Motor neuron (in vitro differentiated cells): ENCODE measurements at regions not wholly inside any gene's neighbourhood (a gene's known extent, or its start where the extent isn't known, plus 50 kb on each side); places are given as distances from the start of the nearest gene placed in this dataset.

Experiments used
- ATAC-seq, 8 experiments: fragments of 200-7000 bp; cut with Tn5 transposase; replicated peaks in 6 of 8; 2 replicates each; pipeline ENCODE4 v1.8.0; 2021; ENCODE audit warnings: mild to moderate bottlenecking in 8 of 8, moderate library complexity in 8 of 8
- H3K27ac ChIP-seq, 2 donors: fragments of 250-450 bp; sonication (Bioruptor Pico); 2 replicates each; pipeline ENCODE4 v1.9.0; 2021; ENCODE audit warnings: antibody characterized with exemption in 2 of 2, mild to moderate bottlenecking in 2 of 2, moderate library complexity in 1 of 2
- H3K4me1 ChIP-seq, 2 donors: fragments of 250-450 bp; sonication (Bioruptor Pico); replicated peaks in 1 of 2; 2 replicates each; pipeline ENCODE4 v1.6.1; 2021; ENCODE audit warnings: antibody characterized with exemption in 2 of 2, mild to moderate bottlenecking in 2 of 2, moderate library complexity in 1 of 2
- H3K4me3 ChIP-seq, 5 donors: fragments of 250-450 bp; sonication (Bioruptor Pico); 2 replicates each; pipeline ENCODE4 v1.9.0; 2021; ENCODE audit warnings: antibody characterized with exemption in 5 of 5, mild to moderate bottlenecking in 5 of 5, moderate library complexity in 4 of 5
- WGBS, 10 experiments: fragments of 450-650 bp; shearing (Covaris generic); methylation state at CpG; one replicate each; pipeline ENCODE4 v1.0.0; 2022; 5-methylcytosine and 5-hydroxymethylcytosine counted together
- in situ Hi-C, 9 experiments: fragments of 400-800 bp; cut with MboI; loops; one replicate each; pipeline ENCODE4 v1.15.0; 2021; ENCODE audit warnings: low sequenced_read_pairs in 9 of 9, low pct_unique_long_range_greater_than_20kb in 2 of 9; ENCODE audit not compliant: unreplicated experiment in 9 of 9

DNA sequence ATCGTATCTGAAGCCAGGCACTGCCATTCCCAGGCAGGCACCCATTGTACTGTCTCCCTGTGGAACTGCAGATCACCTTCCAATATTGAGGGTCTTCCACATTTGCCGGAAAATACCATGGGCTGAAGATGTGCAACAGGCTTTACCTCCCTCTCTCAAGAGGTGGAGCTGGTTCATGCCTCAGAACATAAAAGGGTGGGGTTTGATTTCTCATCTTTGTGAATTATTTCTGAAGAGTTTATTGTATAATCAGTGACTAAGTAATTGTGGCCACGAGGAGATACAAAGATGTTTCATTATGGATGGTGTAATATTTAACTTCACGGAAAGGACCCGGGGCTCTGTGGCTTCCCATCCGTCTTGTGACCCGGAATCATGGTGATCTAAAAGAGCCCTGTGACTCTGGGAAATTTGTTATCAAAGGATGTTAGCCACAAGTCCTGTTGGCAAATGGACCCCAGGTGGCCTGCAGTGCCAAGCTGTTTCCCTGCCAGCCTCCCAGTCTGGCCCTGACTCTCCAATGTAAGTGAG lies 230.5 kb downstream of the LACC1 start:
- no peak overlapping the region for H3K27ac ChIP-seq
- ATAC-seq = no peak
- no peak overlapping the region for H3K4me3 ChIP-seq
- WGBS, 10 experiments = 41 to 77% (median 69%) methylated on average over 2 to 7 of the region's 7 CpGs; no CpG with 5 or more reads in 2 of the 10 experiments
- in situ Hi-C loops = no loop called here
- H3K4me1 ChIP-seq = no peaks in the 10 kb centered on the region

DNA sequence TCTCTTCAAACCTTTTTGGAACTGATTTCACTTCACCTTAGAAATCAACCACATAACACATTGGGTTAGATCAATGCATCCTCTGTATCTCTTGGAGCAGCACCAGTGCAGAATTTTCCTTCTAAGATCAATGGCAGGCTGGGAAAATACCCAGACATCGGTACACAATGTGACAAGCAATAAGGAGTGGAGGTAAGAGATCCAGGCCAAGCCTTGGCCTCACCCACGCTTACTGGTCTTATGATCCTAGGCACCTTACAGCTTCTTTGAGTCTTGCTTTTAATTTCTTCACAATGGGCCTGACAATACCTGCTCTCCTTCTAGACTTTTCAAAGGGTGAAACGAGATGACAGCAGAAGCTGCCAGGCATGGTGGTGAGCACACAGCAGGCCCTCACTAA lies 232.0 kb downstream of the LACC1 start:
- 0 to 100% (median 65%) methylated on average over 1 to 3 of the region's 3 CpGs; no CpG with 5 or more reads in 2 of the 10 experiments for WGBS, 10 experiments
- H3K4me1 ChIP-seq = no peaks in the 10 kb centered on the region
- no peak overlapping the region for H3K4me3 ChIP-seq
- in situ Hi-C loops = no loop called here
- ATAC-seq = no peak
- H3K27ac ChIP-seq = no peak overlapping the region

DNA sequence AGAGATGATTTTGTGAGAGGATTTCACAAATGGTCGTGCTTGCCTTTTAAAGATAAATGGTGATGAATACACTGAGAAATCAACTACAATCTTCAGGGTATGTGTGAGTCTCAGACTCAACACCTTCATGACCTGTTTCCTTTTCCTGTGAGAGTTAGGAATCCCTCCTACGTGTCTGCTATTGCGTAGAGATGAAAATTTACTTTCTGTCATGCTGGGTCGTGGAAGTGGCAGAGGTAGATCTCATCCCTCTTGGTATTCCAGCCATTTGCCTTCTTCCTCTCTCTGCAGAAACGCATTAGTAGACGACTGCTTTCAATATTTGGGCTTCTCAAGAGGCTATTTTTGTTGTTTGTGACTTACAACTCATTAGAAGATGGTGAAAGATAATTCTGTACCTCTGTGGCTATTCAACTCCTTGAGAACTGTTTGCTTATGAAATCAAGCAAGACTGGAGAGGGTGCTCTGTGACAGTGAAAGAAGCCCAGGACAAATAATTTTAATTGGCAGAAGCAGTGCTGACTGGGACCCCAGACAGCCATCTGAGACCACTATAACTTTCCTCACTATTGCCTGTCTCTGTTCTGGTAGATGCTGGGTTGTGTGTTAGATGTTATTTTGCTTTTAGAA lies 233.1 kb downstream of the LACC1 start:
- Histone ChIP-seq H3K4me1 (no peaks in the 10 kb centered on the region), H3K27ac (no peak overlapping the region), H3K4me3 (no peak overlapping the region)
- WGBS, 10 experiments = 0 to 93% (median 79%) methylated on average over 2 to 6 of the region's 6 CpGs; no CpG with 5 or more reads in 2 of the 10 experiments
- in situ Hi-C loops = no loop called here
- ATAC-seq = no peak

DNA sequence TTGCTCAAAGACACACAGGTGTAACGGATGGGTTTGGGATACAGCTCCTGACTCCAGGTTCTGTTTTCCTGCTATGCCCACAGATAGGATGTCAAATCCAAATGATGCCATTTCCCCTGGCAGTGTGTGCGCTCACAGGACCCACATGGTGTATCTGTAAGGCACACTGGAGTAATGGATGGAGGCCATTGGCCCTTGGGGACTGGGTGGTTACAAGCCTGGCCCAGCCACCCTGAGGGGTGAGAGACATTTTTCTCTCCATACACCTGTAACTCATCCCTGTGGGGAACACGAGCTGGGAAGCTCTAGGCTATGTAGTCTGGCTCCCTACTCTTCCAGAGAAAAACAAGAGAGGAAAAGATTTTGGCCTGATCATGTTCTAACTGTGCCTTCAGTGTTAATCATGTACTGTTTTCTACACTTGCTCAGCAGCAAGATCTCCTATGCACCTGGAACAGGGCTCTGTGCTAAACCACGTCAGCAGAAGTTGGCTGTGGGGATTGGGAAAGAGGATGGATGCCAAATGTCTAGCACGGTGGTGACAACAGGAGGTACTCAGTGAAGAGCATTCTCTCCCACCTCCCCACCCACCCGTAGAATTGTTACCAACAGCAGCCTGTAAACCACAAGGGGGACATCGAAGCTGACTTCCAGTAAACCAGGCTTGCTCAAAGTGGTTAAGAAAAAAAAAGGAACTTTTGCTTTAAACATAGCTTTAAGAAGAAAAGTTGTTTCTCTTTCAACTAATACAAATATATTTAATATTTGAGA lies 237.0 kb downstream of the LACC1 start:
- ATAC-seq = peak in 2 of 8 experiments; percentile 19 to 26
- Histone ChIP-seq H3K4me3 (no peak overlapping the region), H3K27ac (no peak overlapping the region), H3K4me1 (no peaks in the 10 kb centered on the region)
- in situ Hi-C loops = no loop called here
- WGBS, 10 experiments = 48 to 100% (median 83%) methylated on average over 1 to 7 of the region's 7 CpGs; no CpG with 5 or more reads in 1 of the 10 experiments

DNA sequence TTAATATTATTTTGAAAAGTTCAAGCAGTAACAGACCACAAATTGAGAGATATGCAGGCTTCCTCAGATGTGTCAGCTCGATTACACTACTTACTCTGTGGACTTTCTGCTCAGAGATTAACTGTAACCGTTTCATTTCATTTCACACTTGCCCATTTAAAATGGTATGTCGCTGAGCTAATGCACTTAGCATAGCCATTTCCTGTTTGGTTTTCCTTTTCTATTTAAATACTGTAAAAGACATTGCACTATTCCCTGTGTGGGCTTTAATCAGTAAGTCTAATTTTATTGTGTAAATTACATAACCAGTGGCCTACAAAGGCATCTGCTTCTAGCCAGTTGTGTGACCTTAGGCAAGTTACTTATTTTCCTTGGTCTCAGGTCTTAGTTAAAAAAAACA lies 237.6 kb downstream of the LACC1 start:
- ATAC-seq = peak in 3 of 8 experiments; percentile 27 to 67 (median 48)
- in situ Hi-C loops = no loop called here
- WGBS, 10 experiments = 8 to 83% (median 44%) methylated on average over 2 to 3 of the region's 3 CpGs; no CpG with 5 or more reads in 2 of the 10 experiments
- Histone ChIP-seq H3K27ac (no peak overlapping the region), H3K4me3 (no peak overlapping the region), H3K4me1 (no peaks in the 10 kb centered on the region)

DNA sequence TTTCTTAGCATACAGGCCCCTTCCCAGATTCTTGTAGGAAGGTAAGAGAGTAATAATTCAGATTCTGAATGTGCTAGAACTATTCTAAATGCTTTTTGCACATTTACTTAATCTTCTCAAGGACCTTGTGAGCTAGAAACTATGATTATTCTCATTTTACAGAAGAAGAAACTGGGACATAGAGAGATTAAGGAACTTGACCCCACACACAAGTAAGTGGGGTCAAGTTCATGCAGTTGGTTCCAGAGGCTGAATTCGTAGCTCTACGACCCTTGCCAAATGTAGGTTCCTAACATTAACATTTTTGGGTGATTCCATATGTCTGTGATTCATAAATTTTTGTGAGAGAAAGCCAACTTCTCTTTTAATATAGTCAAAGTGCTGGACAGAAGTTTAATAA lies 238.1 kb downstream of the LACC1 start:
- Histone ChIP-seq H3K4me1 (no peaks in the 10 kb centered on the region), H3K4me3 (no peak overlapping the region), H3K27ac (no peak overlapping the region)
- 60 to 85% (median 76%) methylated on average over 1 to 2 of the region's 2 CpGs; no CpG with 5 or more reads in 3 of the 10 experiments for WGBS, 10 experiments
- no peak for ATAC-seq
- in situ Hi-C loops = no loop called here

DNA sequence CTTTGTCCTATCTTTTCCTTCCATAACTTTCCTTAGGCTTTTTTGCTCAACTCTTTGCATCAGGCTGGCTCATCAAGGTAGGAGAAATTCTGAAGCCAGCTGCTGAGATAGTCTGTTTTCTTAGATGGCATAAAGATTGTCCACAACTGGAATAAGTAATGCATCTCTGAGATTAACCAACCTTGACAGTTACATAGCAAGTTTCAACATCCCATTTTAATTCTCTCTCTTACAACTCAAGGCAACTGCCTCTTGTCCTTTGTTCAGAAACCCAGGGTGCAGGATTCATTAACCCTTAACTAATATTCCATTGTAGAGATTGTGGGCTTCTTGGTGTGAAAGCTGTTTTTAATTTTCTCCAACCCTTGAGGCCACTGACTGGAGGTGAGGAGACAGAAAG lies 239.2 kb downstream of the LACC1 start:
- in situ Hi-C loops = no loop called here
- Histone ChIP-seq H3K4me3 (no peak overlapping the region), H3K4me1 (no peaks in the 10 kb centered on the region), H3K27ac (no peak overlapping the region)
- no peak for ATAC-seq

DNA sequence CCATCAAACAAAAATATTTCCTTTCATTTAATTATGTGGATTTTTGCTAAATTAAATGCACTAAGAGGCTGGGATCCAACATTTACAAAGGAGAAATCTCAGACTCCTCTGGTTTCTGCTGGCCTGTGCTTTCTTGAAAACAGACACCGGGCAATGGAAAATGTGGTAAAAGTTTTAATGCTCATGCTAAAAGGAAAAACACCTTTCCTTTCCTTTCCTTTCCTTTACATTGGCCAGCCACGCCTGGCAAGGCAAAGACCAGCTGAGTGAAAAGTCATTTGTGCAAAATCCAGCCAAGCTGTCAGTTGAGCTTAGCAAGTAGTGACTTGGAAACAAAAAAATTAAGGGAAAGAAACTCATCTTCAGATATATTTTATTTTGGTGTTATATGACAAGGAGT lies 240.3 kb downstream of the LACC1 start:
- 40 to 100% (median 80%) methylated on average over 1 to 2 of the region's 2 CpGs; no CpG with 5 or more reads in 1 of the 10 experiments for WGBS, 10 experiments
- no peak overlapping the region for H3K27ac ChIP-seq
- ATAC-seq = no peak
- H3K4me1 ChIP-seq = no peaks in the 10 kb centered on the region
- no peak overlapping the region for H3K4me3 ChIP-seq
- in situ Hi-C loops = no loop called here

DNA sequence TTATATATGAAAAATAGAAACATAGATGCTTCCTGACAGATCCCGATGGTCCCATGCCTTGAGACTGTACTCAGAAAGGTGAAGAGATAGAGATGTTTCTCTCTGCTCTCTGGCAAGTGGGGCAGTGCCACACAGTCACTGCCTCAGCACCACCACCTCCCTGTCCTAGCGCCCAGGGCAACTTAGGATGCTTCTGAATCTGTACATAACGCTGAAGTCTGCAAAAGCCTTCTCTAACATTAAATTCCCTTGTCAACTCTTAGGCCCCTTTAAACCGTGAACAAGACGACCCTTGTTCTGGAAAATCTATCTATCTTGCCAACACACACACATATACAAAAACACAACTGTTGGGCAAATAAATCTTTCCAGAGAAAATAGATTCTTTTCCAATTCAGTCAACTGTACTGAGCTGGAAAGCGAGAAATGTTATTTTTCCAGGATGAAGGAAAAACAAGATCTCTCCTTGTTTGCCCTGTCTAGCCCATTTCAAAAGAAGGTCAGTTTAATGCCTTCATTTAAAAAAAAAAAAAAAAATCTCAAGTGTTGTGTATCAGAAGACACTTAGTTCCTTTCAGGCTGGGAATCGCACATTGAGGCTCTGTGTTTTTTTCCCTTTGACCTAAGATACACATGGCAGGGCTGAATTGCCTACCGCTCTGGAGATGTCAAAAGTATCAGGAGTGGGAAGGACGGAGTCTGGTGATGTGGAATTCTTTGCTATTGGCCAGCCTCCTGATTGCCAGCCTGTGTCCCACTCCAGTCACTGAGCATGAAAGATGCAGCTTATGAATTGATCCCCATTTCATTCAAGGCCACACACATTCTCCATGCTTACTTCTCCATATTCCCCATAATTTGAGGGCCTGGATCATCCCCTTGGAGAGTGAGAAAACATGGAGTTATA lies 241.4 kb downstream of the LACC1 start:
- in situ Hi-C loops = no loop called here
- H3K4me3 ChIP-seq = no peak overlapping the region
- H3K27ac ChIP-seq = no peak overlapping the region
- 54 to 100% (median 85%) methylated on average over 2 to 9 of the region's 9 CpGs for WGBS, 10 experiments
- ATAC-seq = peak in 1 of 8 experiments; percentile 50
- H3K4me1 ChIP-seq = no peaks in the 10 kb centered on the region

DNA sequence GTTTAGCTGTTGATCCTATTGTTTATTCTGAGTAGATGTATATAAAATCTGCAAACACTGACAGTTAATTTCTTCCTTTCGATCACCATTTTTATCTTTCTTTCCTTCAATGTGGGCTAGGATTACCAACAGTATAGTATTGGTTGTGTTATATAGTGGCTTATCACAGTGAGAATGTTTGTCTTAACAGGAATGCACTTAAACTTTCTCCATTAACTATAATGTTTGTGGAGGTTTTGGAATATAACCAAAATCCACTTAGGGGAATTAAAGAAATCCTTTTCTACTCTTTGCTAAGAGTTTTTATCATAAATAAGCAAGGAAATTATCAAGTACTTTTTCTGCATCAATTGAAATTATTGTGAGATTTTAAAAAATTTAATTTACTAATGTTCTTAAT lies 244.6 kb downstream of the LACC1 start:
- 83 to 100% (median 100%) methylated on average over 1 of the region's 1 CpG; no CpG with 5 or more reads in 3 of the 10 experiments for WGBS, 10 experiments
- no peaks in the 10 kb centered on the region for H3K4me1 ChIP-seq
- no peak for ATAC-seq
- in situ Hi-C loops = no loop called here
- no peak overlapping the region for H3K4me3 ChIP-seq
- H3K27ac ChIP-seq = no peak overlapping the region

DNA sequence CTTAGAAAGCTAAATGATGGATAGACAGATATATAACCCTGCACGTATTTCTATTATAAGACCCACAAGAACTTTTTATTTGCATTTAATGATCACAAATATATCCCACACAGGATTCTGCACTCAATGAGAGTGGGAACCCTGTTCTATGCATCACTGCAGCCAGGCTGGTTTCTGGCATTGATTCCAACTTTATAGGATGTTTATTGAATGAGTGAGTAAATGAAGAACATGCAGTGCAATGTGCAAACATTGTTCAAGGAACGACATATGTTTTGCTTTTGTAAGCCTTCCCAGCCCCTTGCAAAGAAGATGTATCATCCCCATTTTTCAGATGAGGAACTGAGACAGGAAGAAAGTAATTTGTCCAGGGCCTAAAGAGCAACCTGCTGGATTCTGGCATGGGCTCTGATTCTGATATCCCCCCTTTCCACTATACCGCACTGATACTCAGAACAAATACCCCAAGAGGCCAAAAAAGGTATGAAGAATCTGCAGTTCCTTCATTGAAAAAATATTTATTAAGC lies 246.3 kb downstream of the LACC1 start:
- WGBS, 10 experiments = 67 to 100% (median 83%) methylated on average over 1 to 3 of the region's 3 CpGs; no CpG with 5 or more reads in 3 of the 10 experiments
- H3K4me1 ChIP-seq = no peaks in the 10 kb centered on the region
- in situ Hi-C loops = loop anchor here in 1 of 9 experiments (25.0 kb wide), 1 partner anchor 214 kb away; no protein-coding TSS in a partner anchor
- H3K27ac ChIP-seq = no peak overlapping the region
- ATAC-seq = no peak
- no peak overlapping the region for H3K4me3 ChIP-seq

DNA sequence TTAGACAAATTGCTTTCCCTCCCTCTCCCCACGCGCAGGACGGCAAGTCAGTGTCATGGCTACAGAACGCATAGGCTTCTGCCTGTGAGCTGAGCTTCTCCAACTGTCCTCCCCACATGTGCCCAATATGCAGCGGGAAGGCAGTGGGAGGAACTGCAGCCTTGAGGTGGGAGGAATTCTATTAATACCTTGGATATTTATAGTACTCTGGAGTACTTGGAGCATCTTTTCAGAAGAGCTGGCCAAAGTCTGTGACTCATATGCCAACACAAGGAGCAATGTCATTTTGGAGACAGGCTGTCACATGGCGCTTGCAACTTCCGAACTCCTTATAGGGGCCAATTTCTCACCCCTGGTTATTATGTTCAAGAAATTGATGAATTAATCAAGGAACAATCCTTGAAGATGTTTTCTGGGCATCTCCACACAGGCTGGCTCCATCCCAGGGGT lies 245.0 kb upstream of the SERP2 start:
- Histone ChIP-seq H3K27ac (no peak overlapping the region), H3K4me1 (no peaks in the 10 kb centered on the region), H3K4me3 (no peak overlapping the region)
- WGBS, 10 experiments = 0 to 100% (median 35%) methylated on average over 1 to 6 of the region's 7 CpGs; no CpG with 5 or more reads in 4 of the 10 experiments
- in situ Hi-C loops = loop anchor here in 1 of 9 experiments (25.0 kb wide), 1 partner anchor 216 kb away; no protein-coding TSS in a partner anchor
- peak in 6 of 8 experiments; percentile 29 to 83 (median 49) for ATAC-seq
